ENCODE measurements at regions not wholly inside any gene's neighbourhood (a gene's known extent, or its start where the extent isn't known, plus 50 kb on each side); places are given as distances from the start of the nearest gene placed in this dataset.
"Not testable (repeated sequence)": the region's sequence is repeated elsewhere in the genome, so short reads cannot be mapped to it uniquely, and the experiment has no call there.

DNA sequence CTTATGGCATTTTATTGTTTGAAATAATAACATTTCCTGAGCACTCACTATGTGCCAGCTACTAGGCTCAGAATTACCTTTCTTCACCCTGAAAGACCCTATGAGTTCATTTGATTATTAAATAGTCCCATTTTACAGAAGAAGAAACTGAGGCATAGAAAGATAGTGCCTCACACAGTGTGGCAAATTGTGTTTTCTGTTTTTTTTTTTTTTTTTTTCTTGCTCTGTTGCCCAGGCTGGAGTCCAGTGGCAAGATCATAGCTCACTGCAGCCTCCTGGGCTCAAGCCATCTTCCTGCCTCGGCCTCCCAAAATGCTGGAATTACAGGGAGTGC lies 59.7 kb upstream of the PTPN1 start:
- peaks cover 5% of the 10 kb centered on the region for H3K36me3 Mint-ChIP-seq (ENCODE audit: insufficient read depth, unreplicated experiment)
- no peaks in the 10 kb centered on the region for H3K27me3 Mint-ChIP-seq (ENCODE audit: unreplicated experiment)
- no peak overlapping the region for H3K4me3 Mint-ChIP-seq (ENCODE audit: low read depth, unreplicated experiment)
- H3K27ac Mint-ChIP-seq (ENCODE audit: unreplicated experiment) = no peak overlapping the region
- no TSS peak for BruUV-seq (replicated peaks)
- intact Hi-C loops (cut with micrococcal nuclease; ENCODE audit: unreplicated experiment) = no loop called here
- no peak for DNase-seq
- TF ChIP-seq, protein P1, sequence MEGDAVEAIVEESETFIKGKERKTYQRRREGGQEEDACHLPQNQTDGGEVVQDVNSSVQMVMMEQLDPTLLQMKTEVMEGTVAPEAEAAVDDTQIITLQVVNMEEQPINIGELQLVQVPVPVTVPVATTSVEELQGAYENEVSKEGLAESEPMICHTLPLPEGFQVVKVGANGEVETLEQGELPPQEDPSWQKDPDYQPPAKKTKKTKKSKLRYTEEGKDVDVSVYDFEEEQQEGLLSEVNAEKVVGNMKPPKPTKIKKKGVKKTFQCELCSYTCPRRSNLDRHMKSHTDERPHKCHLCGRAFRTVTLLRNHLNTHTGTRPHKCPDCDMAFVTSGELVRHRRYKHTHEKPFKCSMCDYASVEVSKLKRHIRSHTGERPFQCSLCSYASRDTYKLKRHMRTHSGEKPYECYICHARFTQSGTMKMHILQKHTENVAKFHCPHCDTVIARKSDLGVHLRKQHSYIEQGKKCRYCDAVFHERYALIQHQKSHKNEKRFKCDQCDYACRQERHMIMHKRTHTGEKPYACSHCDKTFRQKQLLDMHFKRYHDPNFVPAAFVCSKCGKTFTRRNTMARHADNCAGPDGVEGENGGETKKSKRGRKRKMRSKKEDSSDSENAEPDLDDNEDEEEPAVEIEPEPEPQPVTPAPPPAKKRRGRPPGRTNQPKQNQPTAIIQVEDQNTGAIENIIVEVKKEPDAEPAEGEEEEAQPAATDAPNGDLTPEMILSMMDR (IDR thresholded peaks at IDR 0.05; ENCODE audit: unreplicated experiment) = no peak
- H3K4me1 Mint-ChIP-seq (ENCODE audit: low read depth, unreplicated experiment) = peaks cover 46% of the 10 kb centered on the region
- CTCF ChIA-PET = interaction anchor here (0.6 to 1.0 kb wide), 5 partner anchors 28 to 275 kb away, joined by 3 to 7 read pairs (median 4); no protein-coding TSS in a partner anchor
- H3K9me3 Mint-ChIP-seq (ENCODE audit: low read depth, unreplicated experiment) = no peaks in the 10 kb centered on the region

DNA sequence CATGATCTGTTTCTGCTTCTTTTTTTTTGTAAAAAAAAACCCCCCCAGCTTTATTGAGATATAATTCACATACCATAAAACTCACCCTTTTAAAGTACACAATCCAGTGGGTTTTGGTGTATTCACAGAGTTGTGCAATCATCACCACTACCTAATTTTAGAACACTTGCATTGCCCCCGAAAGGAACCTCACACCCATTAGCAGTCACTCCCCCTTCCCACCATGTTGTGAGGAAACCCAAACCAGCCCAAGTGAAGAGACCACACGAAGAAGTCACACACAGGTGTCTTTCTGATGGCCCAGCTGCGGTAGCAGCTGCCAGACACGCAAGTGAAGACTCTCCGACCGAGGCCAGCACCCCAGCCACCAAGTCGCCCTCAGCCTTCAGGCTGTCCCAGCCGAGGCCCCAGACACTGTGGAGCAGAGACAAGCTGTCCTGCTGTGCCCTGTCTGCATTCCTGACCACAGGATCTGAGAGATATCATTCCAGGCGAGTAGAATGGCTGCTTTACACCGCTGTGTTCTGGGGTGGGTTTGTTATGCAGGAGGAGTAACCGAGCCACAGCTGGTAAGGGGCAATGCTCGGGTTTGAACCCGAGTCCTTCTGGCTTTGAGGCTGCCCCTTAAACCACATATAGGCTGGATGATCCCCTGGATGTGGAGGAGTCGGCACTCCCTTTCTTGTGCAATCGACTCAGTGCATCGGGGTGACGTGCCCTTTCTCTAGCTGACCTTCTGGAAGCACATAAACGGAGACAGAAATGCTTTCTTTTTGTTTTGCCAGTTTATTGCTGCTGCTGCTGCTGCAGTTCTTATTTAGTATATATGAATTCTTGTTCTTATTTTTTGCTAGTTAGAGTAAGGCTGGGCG lies 59.1 kb upstream of the PTPN1 start:
- H3K4me3 Mint-ChIP-seq (ENCODE audit: low read depth, unreplicated experiment) = no peak overlapping the region

DNA sequence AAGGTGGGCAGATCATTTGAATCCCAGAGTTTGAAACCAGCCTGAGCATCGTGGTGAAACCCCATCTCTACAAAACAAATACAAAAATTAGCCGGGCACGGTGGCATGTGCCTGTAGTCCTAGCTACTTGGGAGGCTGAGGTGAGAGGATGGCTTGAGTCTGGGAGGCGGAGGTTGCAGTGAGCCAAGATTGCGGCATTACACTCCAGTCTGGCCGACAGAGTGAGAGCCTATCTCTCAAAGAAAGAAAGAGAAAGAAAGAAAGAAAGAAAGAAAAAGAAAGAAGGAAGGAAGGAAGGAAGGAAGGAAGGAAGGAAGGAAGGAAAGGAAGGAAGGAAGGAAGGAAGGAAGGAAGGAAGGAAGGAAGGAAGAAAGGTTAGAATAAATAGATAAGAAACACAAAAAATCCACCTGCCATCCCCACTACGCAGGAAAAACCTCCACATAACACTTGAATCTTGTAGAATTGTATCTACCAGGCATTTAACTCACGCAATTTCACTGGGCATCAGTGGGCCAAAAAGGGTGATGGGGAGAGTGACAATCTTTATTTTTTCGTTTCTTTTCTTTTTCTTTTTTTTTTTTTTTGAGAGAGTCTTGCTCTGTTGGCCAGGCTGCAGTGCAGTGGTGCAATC lies 58.3 kb upstream of the PTPN1 start:
- H3K27ac Mint-ChIP-seq (ENCODE audit: unreplicated experiment); H3K36me3 Mint-ChIP-seq (ENCODE audit: insufficient read depth, unreplicated experiment); BruUV-seq (replicated peaks); H3K27me3 Mint-ChIP-seq (ENCODE audit: unreplicated experiment); H3K4me3 Mint-ChIP-seq (ENCODE audit: low read depth, unreplicated experiment); DNase-seq; H3K9me3 Mint-ChIP-seq (ENCODE audit: low read depth, unreplicated experiment); intact Hi-C loops (cut with micrococcal nuclease; ENCODE audit: unreplicated experiment): not testable (repeated sequence)
- H3K4me1 Mint-ChIP-seq (ENCODE audit: low read depth, unreplicated experiment) = peaks cover 39% of the 10 kb centered on the region
- CTCF ChIA-PET = interaction anchor here (0.6 to 1.2 kb wide), 2 partner anchors 30 to 265 kb away, joined by 3 to 4 read pairs; no protein-coding TSS in a partner anchor

More for the DNA sequence above, 59.1 kb upstream of the PTPN1 start:
- TF ChIP-seq, protein P1 (IDR thresholded peaks at IDR 0.05; ENCODE audit: unreplicated experiment) = no peak
- no peak overlapping the region for H3K27ac Mint-ChIP-seq (ENCODE audit: unreplicated experiment)
- DNase-seq = no peak
- no peaks in the 10 kb centered on the region for H3K27me3 Mint-ChIP-seq (ENCODE audit: unreplicated experiment)
- H3K9me3 Mint-ChIP-seq (ENCODE audit: low read depth, unreplicated experiment) = no peaks in the 10 kb centered on the region
- CTCF ChIA-PET = interaction anchor here (0.6 to 1.0 kb wide), 6 partner anchors 28 to 276 kb away, joined by 3 to 7 read pairs (median 4); no protein-coding TSS in a partner anchor
- H3K4me1 Mint-ChIP-seq (ENCODE audit: low read depth, unreplicated experiment) = peaks cover 46% of the 10 kb centered on the region
- BruUV-seq (replicated peaks) = no TSS peak
- peaks cover 5% of the 10 kb centered on the region for H3K36me3 Mint-ChIP-seq (ENCODE audit: insufficient read depth, unreplicated experiment)
- intact Hi-C loops (cut with micrococcal nuclease; ENCODE audit: unreplicated experiment) = no loop called here

DNA sequence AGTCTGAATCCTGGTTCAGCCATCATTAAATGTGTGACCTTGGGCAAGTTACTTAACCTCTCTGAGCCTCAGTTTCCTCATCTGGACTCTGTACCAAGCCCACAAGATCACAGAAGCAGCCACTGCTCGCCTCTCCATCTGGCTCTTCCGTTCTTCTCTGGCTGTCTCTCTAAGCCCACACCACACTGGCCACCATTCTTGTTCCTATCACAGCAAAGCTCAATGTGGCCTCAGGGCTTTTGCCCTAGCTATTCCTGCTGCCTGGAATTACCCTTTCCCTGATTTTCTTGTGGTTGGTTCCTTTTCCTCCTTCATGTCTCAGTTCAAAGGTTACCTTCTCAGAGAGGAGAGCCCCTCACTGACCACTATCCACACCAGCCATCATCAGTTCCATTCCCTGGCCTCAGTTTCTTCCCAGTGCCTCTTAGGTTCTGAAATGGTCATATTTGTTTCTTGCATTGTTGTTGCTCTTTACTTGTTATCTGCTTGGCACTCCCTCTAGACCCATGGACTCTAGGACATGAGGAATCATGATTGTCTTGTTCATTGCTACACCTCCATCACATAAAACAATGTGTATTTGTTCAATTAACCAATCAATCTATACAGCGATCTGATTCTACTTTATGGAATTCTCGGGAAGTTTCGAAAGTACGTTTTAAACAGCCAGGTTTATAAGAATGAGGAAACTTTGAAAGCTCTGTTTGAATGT lies 56.5 kb upstream of the PTPN1 start:
- H3K4me1 Mint-ChIP-seq (ENCODE audit: low read depth, unreplicated experiment) = peaks cover 35% of the 10 kb centered on the region
- H3K36me3 Mint-ChIP-seq (ENCODE audit: insufficient read depth, unreplicated experiment) = peaks cover 3% of the 10 kb centered on the region
- H3K27ac Mint-ChIP-seq (ENCODE audit: unreplicated experiment) = peak overlapping the region; percentile 4

DNA sequence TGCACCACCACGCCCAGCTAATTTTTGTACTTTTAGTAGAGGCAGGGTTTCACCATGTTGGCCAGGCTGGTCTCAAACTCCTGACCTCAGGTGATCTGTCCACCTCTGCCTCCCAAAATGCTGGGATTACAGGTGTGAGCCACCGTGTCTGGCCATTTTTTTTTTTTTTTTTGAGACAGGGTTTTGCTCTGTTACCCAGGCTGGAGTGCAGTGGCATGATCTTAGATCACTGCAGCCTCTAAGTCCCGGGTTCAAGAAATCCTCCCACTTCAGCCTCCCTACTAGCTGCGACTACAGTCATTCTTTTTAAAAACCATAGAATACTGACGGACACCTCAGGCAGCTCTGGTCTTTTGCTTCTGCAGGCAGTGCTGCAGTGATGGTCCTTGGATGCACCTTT lies 54.9 kb upstream of the PTPN1 start:
- H3K4me3 Mint-ChIP-seq (ENCODE audit: low read depth, unreplicated experiment); DNase-seq; H3K36me3 Mint-ChIP-seq (ENCODE audit: insufficient read depth, unreplicated experiment); H3K27me3 Mint-ChIP-seq (ENCODE audit: unreplicated experiment); H3K27ac Mint-ChIP-seq (ENCODE audit: unreplicated experiment); H3K9me3 Mint-ChIP-seq (ENCODE audit: low read depth, unreplicated experiment); intact Hi-C loops (cut with micrococcal nuclease; ENCODE audit: unreplicated experiment); BruUV-seq (replicated peaks): not testable (repeated sequence)
- H3K4me1 Mint-ChIP-seq (ENCODE audit: low read depth, unreplicated experiment) = peaks cover 25% of the 10 kb centered on the region
- CTCF ChIA-PET = interaction anchor here (0.7 to 1.7 kb wide), 3 partner anchors 56 to 266 kb away, joined by 3 to 5 read pairs (median 4); no protein-coding TSS in a partner anchor

More for the DNA sequence above, 56.5 kb upstream of the PTPN1 start:
- CTCF ChIA-PET = interaction anchor here (0.7 to 1.2 kb wide), 3 partner anchors 31 to 338 kb away, joined by 3 to 6 read pairs (median 3); no protein-coding TSS in a partner anchor
- no peak for DNase-seq
- H3K9me3 Mint-ChIP-seq (ENCODE audit: low read depth, unreplicated experiment) = no peaks in the 10 kb centered on the region
- no TSS peak for BruUV-seq (replicated peaks)
- TF ChIP-seq, protein P1 (IDR thresholded peaks at IDR 0.05; ENCODE audit: unreplicated experiment) = no peak
- no peaks in the 10 kb centered on the region for H3K27me3 Mint-ChIP-seq (ENCODE audit: unreplicated experiment)
- intact Hi-C loops (cut with micrococcal nuclease; ENCODE audit: unreplicated experiment) = no loop called here
- no peak overlapping the region for H3K4me3 Mint-ChIP-seq (ENCODE audit: low read depth, unreplicated experiment)
